ENCODE measurements at regions not wholly inside any gene's neighbourhood (a gene's known extent, or its start where the extent isn't known, plus 50 kb on each side); places are given as distances from the start of the nearest gene placed in this dataset.

Small RNAs in the stretch of these regions (small RNA-seq; reads per million reads assigned to genes)
- gene AC104229.1, result 0 reads per million in 4 donors
